ENCODE measurements at regions not wholly inside any gene's neighbourhood (a gene's known extent, or its start where the extent isn't known, plus 50 kb on each side); places are given as distances from the start of the nearest gene placed in this dataset.

- TF ChIP-seq, protein P1, sequence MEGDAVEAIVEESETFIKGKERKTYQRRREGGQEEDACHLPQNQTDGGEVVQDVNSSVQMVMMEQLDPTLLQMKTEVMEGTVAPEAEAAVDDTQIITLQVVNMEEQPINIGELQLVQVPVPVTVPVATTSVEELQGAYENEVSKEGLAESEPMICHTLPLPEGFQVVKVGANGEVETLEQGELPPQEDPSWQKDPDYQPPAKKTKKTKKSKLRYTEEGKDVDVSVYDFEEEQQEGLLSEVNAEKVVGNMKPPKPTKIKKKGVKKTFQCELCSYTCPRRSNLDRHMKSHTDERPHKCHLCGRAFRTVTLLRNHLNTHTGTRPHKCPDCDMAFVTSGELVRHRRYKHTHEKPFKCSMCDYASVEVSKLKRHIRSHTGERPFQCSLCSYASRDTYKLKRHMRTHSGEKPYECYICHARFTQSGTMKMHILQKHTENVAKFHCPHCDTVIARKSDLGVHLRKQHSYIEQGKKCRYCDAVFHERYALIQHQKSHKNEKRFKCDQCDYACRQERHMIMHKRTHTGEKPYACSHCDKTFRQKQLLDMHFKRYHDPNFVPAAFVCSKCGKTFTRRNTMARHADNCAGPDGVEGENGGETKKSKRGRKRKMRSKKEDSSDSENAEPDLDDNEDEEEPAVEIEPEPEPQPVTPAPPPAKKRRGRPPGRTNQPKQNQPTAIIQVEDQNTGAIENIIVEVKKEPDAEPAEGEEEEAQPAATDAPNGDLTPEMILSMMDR (IDR thresholded peaks at IDR 0.05; ENCODE audit: extremely low read depth in 1 of 2, insufficient read depth in 1 of 2, low read depth in 1 of 2, low read length in 2 of 2): no peak
- TF ChIP-seq MAX (IDR thresholded peaks at IDR 0.05; ENCODE audit: insufficient read depth, insufficient read length): no peak
- no peak for TF ChIP-seq POLR2AphosphoS5 (IDR thresholded peaks at IDR 0.05; ENCODE audit: insufficient read depth, low read depth, low read length)
These were observed 354.7 kb upstream of the PITX2 start for GRCh38 chr4:110977554-110977953.

Data from endothelial cell of umbilical vein (primary cell).